DOHH2 (cell line): ENCODE measurements at regions not wholly inside any gene's neighbourhood (a gene's known extent, or its start where the extent isn't known, plus 50 kb on each side); places are given as distances from the start of the nearest gene placed in this dataset.

Source experiments
- H3F3A ChIP-seq: fragments of 200-600 bp; sonication (generic), shearing (Covaris generic); 2 replicates; pipeline ENCODE4 v1.6.0; 2016; ENCODE audit warnings: antibody characterized with exemption, mild to moderate bottlenecking; ENCODE audit not compliant: control insufficient read depth, insufficient read depth
- H3K27ac ChIP-seq: fragments of 200-600 bp; sonication (generic); 2 replicates; pipeline ENCODE4 v1.5.1; 2014; ENCODE audit warnings: low read depth, mild to moderate bottlenecking, low read length, moderate library complexity
- H3K27me3 ChIP-seq: fragments of 200-600 bp; sonication (generic); 2 replicates; pipeline ENCODE4 v1.6.1; 2014; ENCODE audit warnings: mild to moderate bottlenecking, low read length, mixed read lengths; ENCODE audit not compliant: control insufficient read depth
- H3K36me3 ChIP-seq: fragments of 200-600 bp; sonication (generic); 2 replicates; pipeline ENCODE4 v1.6.1; 2014; ENCODE audit warnings: mild to moderate bottlenecking, low read length, moderate library complexity, mixed read lengths; ENCODE audit not compliant: control insufficient read depth
- H3K4me1 ChIP-seq: fragments of 200-600 bp; sonication (generic); 2 replicates; pipeline ENCODE4 v1.6.1; 2014; ENCODE audit warnings: mild to moderate bottlenecking, low read length, mixed read lengths; ENCODE audit not compliant: control insufficient read depth
- H3K4me2 ChIP-seq: fragments of 200-600 bp; sonication (generic); 2 replicates; pipeline ENCODE4 v1.6.0; 2014; ENCODE audit warnings: mild to moderate bottlenecking, low read length, moderate library complexity
- H3K4me3 ChIP-seq: fragments of 200-600 bp; sonication (generic); 2 replicates; pipeline ENCODE4 v1.5.1; 2014; ENCODE audit warnings: mild to moderate bottlenecking, low read length, mixed read lengths
- H3K79me2 ChIP-seq: fragments of 200-600 bp; sonication (generic); 2 replicates; pipeline ENCODE4 v1.6.1; 2014; ENCODE audit warnings: mild to moderate bottlenecking, low read length, mixed read lengths; ENCODE audit not compliant: control insufficient read depth
- H3K9me2 ChIP-seq: fragments of 200-600 bp; sonication (generic); replicated peaks from 2 replicates; pipeline ENCODE4 v1.6.1; 2014; ENCODE audit warnings: mild to moderate bottlenecking, low read length, mixed read lengths; ENCODE audit not compliant: control insufficient read depth
- H3K9me3 ChIP-seq: fragments of 200-600 bp; sonication (generic); 2 replicates; pipeline ENCODE4 v1.6.1; 2014; ENCODE audit warnings: antibody characterized with exemption, low read length, mixed read lengths; ENCODE audit not compliant: control insufficient read depth, insufficient read depth
- H4K20me1 ChIP-seq: fragments of 200-600 bp; sonication (generic); 2 replicates; pipeline ENCODE4 v1.6.0; 2014; ENCODE audit warnings: low read depth, mild to moderate bottlenecking, antibody characterized with exemption, low read length, moderate library complexity; ENCODE audit not compliant: control insufficient read depth, insufficient read depth
- EZH2phosphoT487 ChIP-seq: fragments of 200-600 bp; sonication (generic); IDR thresholded peaks from 2 replicates; pipeline ENCODE4 v1.6.1; 2017; ENCODE audit warnings: borderline replicate concordance, mild to moderate bottlenecking, antibody characterized with exemption, low read length, moderate library complexity, mixed read lengths
- TF ChIP-seq, protein P1 (sequence below): fragments of 200-600 bp; sonication (generic); IDR thresholded peaks from one replicate; pipeline ENCODE4 v1.5.1; 2014; ENCODE audit warnings: antibody characterized with exemption, mild to moderate bottlenecking, low read depth, low read length; ENCODE audit not compliant: poor library complexity, severe bottlenecking

DNA sequence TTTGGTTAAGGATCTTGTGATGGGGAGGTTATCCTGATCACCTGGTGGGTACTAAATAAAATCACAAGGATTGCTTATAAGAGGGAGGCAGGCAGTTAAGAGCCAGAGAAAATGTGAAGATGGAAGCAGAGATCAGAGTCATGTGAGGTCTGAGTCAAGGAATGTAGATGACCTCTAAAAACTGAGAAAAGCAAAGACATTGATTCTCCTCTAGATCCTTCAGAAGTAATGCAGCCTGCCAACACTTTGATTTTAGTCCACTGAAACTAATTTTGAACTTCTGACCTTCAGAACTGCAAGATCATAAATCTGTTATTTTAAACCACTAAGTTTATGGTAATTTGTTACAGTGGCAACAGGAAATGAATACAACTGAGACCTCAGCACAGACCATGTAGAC is 499.0 kb downstream of the GADD45G start:
- H3K4me1 ChIP-seq, result no peaks in the 10 kb centered on the region
- no peaks in the 10 kb centered on the region for H3K27me3 ChIP-seq
- no peaks in the 10 kb centered on the region for H3K9me3 ChIP-seq
- no peak overlapping the region for H3K4me3 ChIP-seq
- no peaks in the 10 kb centered on the region; the same call in 1 of the 2 replicates for H4K20me1 ChIP-seq
- TF ChIP-seq, protein P1, sequence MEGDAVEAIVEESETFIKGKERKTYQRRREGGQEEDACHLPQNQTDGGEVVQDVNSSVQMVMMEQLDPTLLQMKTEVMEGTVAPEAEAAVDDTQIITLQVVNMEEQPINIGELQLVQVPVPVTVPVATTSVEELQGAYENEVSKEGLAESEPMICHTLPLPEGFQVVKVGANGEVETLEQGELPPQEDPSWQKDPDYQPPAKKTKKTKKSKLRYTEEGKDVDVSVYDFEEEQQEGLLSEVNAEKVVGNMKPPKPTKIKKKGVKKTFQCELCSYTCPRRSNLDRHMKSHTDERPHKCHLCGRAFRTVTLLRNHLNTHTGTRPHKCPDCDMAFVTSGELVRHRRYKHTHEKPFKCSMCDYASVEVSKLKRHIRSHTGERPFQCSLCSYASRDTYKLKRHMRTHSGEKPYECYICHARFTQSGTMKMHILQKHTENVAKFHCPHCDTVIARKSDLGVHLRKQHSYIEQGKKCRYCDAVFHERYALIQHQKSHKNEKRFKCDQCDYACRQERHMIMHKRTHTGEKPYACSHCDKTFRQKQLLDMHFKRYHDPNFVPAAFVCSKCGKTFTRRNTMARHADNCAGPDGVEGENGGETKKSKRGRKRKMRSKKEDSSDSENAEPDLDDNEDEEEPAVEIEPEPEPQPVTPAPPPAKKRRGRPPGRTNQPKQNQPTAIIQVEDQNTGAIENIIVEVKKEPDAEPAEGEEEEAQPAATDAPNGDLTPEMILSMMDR, result no peak
- TF ChIP-seq EZH2phosphoT487, result no peak
- no peaks in the 10 kb centered on the region for H3K79me2 ChIP-seq
- H3K4me2 ChIP-seq, result no peak overlapping the region
- no peaks in the 10 kb centered on the region for H3K9me2 ChIP-seq
- H3K27ac ChIP-seq, result no peak overlapping the region
- no peaks in the 10 kb centered on the region for H3K36me3 ChIP-seq
- no peaks in the 10 kb centered on the region for H3F3A ChIP-seq

DNA sequence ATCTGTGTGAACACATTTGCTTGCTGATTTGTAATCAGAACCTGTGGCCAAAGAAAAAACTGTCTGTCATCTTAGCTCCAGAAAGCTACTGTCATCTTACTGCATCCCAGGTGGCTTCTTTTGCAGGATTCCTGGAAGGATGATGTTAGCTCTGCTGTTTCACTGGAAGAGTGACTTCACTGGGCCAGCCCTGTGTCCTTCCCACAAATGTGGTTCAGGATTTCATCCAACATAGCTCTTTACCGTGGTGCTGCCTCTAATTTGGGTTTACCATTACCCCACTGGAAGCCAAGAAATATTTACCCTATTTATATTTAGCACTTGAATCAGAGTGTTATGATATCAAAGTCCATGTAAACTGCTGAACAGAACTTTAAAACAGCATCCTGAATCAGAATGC is 501.0 kb downstream of the GADD45G start:
- H3F3A ChIP-seq, result no peaks in the 10 kb centered on the region
- H3K79me2 ChIP-seq, result no peaks in the 10 kb centered on the region
- no peaks in the 10 kb centered on the region for H3K4me1 ChIP-seq
- no peaks in the 10 kb centered on the region for H3K9me2 ChIP-seq
- no peak overlapping the region for H3K4me3 ChIP-seq
- no peaks in the 10 kb centered on the region for H3K36me3 ChIP-seq
- H3K4me2 ChIP-seq, result no peak overlapping the region
- H4K20me1 ChIP-seq, result no peaks in the 10 kb centered on the region; the same call in 1 of the 2 replicates
- TF ChIP-seq, protein P1, result no peak
- no peak for TF ChIP-seq EZH2phosphoT487
- no peak overlapping the region for H3K27ac ChIP-seq
- no peaks in the 10 kb centered on the region for H3K9me3 ChIP-seq
- H3K27me3 ChIP-seq, result no peaks in the 10 kb centered on the region

DNA sequence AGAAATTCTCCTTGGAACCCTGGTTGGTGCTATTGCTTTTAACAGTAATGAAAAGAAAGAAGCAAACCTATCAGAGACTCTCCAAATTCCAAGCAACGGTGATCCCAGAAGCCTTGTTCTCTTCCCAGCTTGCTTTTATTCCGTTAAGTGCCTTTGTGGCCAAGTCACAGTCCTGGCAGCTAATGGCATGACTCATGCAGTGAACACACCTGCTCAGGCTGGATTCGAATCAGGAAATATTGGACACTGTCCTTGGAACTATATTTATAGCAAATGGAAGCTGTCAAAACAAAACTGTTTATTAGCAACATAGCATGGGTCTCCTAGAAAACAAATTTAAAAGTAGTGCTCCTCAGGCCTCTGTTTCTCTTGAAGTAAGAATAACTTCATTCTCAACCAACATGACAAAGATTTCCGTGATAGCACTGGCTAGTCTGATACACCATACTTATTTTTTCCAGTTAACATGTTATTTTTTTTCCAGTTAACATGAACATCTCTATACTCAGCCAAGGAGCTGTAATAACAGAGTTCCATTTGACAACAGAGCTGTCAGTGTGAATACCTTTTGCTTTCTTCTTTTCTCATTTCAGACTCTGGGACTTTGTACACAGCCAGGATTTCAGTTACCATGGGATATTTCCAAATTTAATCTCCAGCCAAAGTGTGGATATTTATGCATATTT is 502.4 kb downstream of the GADD45G start:
- no peaks in the 10 kb centered on the region; the same call in 1 of the 2 replicates for H4K20me1 ChIP-seq
- 0 out of 2 replicates have a peak, but pooled peaks cover under 1% of the 10 kb centered on the region for H3K27me3 ChIP-seq
- no peaks in the 10 kb centered on the region for H3K4me1 ChIP-seq
- H3K9me3 ChIP-seq, result no peaks in the 10 kb centered on the region
- H3K36me3 ChIP-seq, result no peaks in the 10 kb centered on the region
- no peak overlapping the region for H3K4me3 ChIP-seq
- H3K4me2 ChIP-seq, result no peak overlapping the region
- TF ChIP-seq EZH2phosphoT487, result no peak
- TF ChIP-seq, protein P1, result no peak
- no peaks in the 10 kb centered on the region for H3K79me2 ChIP-seq
- no peak overlapping the region for H3K27ac ChIP-seq
- H3K9me2 ChIP-seq, result no peaks in the 10 kb centered on the region
- H3F3A ChIP-seq, result no peaks in the 10 kb centered on the region
